Activated CD8-positive, alpha-beta memory T cell treated with anti-CD3 and anti-CD28 coated beads, Interleukin-2, amount 50 U/mL, for 24 hours (primary cell): ENCODE measurements at regions not wholly inside any gene's neighbourhood (a gene's known extent, or its start where the extent isn't known, plus 50 kb on each side); places are given as distances from the start of the nearest gene placed in this dataset.

Source experiments
- DNase-seq: peaks from one replicate; pipeline ENCODE4 v3.0.0-alpha.2; 2020; ENCODE audit errors: extremely low read depth

DNA sequence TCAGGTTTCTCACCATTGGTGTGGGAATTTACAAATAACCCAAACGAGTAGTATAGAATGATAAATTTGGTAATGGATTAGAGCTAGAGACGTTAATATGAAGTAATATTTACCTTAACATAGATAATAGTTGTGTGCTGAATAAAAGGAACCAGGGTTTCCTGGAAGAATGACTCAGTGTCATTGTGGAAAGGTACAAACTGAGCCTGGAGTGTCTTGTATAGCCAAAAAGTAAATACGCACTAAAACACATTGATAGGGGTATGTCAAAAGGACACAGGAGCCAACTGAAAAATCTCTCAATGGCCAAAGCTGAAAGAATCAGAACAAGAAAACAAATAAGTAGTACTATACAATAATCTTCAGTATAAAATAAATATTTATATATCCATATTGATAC is 363.5 kb downstream of the SLCO4C1 start:
- no peak for DNase-seq

DNA sequence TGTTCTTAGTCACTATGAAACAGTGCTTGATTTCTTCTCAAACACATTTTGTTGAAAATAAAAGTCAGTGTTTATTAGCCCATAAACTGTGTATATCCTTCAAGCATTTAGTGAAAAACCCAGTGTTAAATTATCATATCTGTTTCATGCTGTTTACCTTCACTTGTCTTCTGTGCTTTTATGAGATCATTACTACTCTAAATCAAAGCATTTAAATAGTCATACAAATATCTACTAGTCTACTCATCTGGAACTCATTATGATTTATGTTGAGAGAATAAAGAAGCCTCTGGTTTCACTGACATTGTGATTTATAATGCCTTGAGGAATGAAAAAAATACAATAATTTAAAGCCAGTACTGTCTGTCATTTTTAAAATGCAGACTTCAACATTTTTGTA is 366.5 kb downstream of the SLCO4C1 start:
- DNase-seq: no peak

GRCh38 chr5:101917166-101917565 is 378.9 kb downstream of the SLCO4C1 start:
- DNase-seq: no peak

DNA sequence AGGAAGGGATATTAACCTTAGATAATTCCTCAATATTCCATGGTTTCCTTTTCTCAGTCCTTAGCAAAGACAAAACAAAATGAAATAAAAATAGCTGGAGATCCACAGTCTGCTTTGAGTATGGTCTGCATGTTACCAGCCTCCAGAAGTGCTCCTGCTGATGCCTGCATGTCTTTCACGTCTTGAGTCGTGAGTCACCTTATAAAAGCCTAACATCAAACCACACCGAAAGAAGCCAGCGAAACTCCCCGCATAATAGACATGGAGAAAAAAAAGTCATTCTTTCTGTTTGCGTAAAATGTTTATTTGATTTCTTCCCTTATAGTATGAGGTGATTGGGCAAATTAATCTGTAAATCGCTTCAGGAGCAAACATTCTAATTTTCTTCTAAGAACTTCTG is 380.5 kb downstream of the SLCO4C1 start:
- no peak for DNase-seq

DNA sequence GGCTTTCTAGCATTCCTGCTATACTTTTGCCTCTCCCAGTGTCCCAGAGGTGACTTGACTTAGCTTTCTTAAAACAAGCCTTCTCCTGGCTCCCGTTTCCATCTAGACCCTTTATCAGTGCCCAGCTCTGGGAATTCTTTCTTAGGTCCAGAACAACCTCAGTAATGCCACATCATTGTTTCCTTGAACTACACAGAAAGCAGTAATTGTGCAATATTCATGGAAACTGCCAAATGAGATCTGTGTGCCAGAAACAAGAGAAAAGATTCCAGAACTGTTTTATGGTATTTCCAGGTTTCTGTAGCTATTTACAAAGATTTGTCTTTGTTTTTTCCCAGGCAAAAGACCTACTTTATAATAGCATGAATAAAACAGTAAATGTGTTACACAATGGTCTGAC is 391.3 kb downstream of the SLCO4C1 start:
- no peak for DNase-seq

- DNase-seq: no peak
Measured at GRCh38 chr5:101897914-101898313, 398.2 kb downstream of the SLCO4C1 start.

- no peak for DNase-seq
Measured at GRCh38 chr5:101894985-101895384, 401.1 kb downstream of the SLCO4C1 start.

- no peak for DNase-seq
Measured at GRCh38 chr5:101878190-101878589, 417.9 kb downstream of the SLCO4C1 start.

GRCh38 chr5:101877451-101877850 is 418.6 kb downstream of the SLCO4C1 start:
- no peak for DNase-seq

DNA sequence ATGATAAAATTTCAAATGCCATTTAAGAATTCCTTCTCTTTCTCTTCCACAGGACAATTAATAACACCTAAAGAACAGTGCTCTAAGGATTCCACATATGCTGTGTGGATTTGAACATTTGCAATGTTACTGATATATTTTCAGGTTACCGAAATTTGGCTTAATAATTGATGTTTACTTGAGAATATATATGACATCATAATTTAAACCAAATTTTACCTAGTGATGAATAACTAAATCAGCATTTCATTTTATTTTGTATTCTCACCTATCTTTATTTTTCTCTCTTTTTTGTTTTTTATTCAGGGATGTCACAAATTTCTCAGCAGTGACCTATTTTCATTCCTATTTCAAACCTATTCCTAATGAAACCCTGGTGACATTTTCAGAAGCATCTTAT is 429.6 kb downstream of the SLCO4C1 start:
- DNase-seq: no peak

DNA sequence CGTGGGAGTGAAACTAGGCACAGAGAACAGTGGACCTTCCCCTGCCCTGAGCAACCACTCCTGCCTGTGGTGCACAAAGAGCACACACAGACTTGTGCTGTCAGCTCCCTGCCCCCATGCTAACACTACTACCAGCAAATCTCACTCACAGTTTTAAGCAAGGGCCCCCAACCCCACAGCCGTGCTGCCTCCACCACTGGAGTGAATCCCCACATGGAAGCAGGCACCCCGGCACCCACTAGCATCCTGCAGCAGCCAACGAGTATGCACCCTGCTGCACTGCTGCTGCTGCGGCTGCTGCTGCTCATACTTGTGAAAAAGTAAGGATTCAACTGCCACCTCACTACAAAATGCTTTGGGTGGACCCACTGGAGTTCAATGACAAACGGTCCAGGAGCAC is 435.5 kb downstream of the SLCO4C1 start:
- DNase-seq: no peak

DNA sequence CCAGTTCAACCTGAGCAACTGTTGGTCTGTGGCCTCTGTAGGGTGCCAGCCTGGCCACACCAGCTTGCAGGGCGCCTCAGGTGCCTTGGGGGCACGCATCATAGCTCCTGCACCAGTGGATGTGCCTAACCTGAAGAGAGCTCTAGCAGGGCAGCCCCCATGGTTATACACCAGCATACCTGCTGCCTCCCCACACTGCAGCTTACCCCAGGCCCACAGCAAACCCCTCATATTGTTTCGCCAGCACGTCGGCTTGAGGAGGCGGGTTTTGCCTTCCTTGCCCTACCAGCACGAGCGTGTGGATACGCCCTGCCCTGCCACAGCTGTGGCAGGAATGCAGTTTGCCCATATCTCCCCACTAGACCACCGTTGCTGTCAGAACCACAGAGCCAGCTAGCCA is 435.9 kb downstream of the SLCO4C1 start:
- DNase-seq: no peak

GRCh38 chr5:101846496-101846895 is 449.6 kb downstream of the SLCO4C1 start:
- no peak for DNase-seq

DNA sequence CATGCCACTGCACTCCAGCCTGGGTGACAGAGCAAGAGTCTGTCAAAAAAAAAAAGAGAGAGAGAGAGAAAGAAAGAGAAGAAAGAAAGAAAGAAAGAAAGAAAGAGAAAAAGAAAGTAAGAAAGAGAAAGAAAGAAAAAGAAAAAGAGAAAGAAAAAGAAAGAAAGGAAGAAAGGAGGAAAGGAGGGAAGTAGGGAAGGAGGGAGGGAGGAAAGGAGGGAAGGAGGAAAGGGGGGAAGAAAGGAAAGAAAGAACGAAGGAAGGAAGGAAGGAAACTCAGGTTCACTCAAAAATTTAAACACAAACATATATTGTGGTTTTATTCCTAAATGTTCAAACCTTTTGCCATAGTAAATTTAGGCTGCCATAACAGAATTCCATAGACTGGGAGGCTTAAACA is 453.0 kb downstream of the SLCO4C1 start:
- DNase-seq: no peak

GRCh38 chr5:101838435-101838834 is 457.6 kb downstream of the SLCO4C1 start:
- DNase-seq: no peak

- no peak for DNase-seq
Measured at GRCh38 chr5:101829255-101829654, 466.8 kb downstream of the SLCO4C1 start.

DNA sequence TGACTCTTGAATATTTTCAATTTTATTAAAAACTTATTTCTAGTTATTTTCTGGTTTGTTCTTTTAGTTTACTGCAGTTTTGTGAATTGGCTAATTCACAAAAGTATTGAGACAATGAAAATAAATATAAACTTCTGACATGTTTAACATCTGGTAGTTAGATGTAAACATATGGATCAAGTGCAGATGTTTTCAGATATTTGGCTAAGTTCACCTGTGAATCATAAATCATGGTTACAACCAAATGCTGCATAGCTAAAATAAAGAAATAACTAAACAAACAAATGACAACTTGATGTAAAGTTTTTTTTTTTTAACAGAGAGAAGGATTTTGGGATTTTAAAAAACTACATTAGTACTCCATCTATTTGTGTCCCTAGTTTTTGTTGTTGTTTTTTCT is 484.6 kb downstream of the SLCO4C1 start:
- no peak for DNase-seq

DNA sequence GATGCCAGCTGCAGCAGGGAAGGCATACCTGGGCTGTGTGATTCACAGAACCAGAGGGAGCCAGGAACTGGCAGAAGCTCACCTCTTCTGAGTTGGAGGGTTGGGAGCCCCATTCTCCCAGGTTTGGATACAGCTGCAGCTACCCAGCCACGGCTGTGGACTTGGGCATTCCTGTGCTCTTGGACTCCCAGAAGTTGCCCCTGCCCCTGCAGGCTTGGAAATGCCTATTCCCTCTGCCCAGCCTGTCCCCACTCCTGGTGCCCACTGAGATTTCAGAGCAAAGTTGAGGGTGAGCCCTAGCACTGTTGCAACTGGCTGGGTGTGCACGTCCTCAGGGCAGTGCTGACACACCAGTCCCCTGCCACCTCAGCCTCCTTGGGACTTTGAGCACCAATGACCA is 489.7 kb downstream of the SLCO4C1 start:
- no peak for DNase-seq

- no peak for DNase-seq
Measured at GRCh38 chr5:101796427-101796826, 499.7 kb downstream of the SLCO4C1 start.

- DNase-seq: no peak
Measured at GRCh38 chr5:101788797-101789196, 507.3 kb downstream of the SLCO4C1 start.

- no peak for DNase-seq
Measured at GRCh38 chr5:101785090-101785489, 511.0 kb downstream of the SLCO4C1 start.

DNA sequence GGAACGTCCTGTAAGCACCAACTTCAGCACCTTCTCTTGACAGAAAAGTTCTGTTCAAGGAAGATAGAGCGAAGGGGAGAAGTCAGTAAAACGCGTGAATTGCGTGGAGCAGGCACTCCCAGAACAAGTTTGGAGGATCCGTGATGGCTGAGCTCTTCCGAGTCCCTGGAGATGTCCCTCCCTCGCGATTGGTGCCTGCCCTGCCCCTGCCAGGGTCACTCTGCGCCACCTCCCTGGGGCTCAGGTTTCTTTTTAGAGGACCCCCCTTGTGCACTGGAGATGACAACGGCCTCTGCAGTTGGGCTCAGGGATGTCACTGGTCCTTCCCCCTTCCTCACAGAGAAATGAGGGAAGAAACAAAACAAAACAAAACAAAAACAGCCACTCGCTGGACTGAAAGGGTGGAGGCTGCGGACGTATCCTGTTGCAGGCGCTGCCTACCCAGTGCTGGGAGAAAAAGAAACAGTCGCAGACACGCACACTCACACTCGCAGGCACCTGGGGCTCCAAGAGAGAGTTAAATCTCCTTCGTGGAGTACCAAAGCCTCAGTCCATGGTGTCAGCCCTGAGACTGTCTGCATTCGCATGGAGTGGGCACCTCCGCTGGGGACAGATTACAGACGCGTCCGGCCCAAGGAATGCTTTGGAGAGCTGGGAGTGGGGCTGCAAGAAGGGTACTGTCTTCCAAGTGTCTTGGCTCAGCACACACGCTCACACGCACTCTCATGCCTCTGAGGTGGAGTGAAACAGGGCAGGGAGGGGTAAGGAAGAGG is 512.7 kb downstream of the SLCO4C1 start:
- no peak for DNase-seq

GRCh38 chr5:101782352-101783103 is 513.6 kb downstream of the SLCO4C1 start:
- DNase-seq: no peak
